MM.1S (cell line): ENCODE measurements at regions not wholly inside any gene's neighbourhood (a gene's known extent, or its start where the extent isn't known, plus 50 kb on each side); places are given as distances from the start of the nearest gene placed in this dataset.

Experiments used
- DNase-seq: peaks from one replicate; pipeline ENCODE4 v3.0.0-alpha.2; 2015
- H2AFZ ChIP-seq: fragments of 300-600 bp; sonication (generic); 2 replicates; pipeline ENCODE4 v1.6.0; 2016; ENCODE audit warnings: antibody characterized with exemption, low read length
- H3F3A ChIP-seq: fragments of 300-600 bp; sonication (generic); 2 replicates; pipeline ENCODE4 v1.6.1; 2016; ENCODE audit warnings: mild to moderate bottlenecking, antibody characterized with exemption, low read length, moderate library complexity, mixed read lengths; ENCODE audit not compliant: insufficient read depth
- H3K27ac ChIP-seq: fragments of 300-600 bp; sonication (generic); 2 replicates; pipeline ENCODE4 v1.5.1; 2016; ENCODE audit warnings: mild to moderate bottlenecking, low read length
- H3K27me3 ChIP-seq: fragments of 300-600 bp; sonication (generic); replicated peaks from 2 replicates; pipeline ENCODE4 v1.6.0; 2016; ENCODE audit warnings: low read length; ENCODE audit not compliant: insufficient read depth
- H3K36me3 ChIP-seq: fragments of 300-600 bp; sonication (generic); replicated peaks from 2 replicates; pipeline ENCODE4 v1.6.1; 2016; ENCODE audit warnings: mild to moderate bottlenecking, low read length, mixed read lengths; ENCODE audit not compliant: insufficient read depth
- H3K4me1 ChIP-seq: fragments of 300-600 bp; sonication (generic); 2 replicates; pipeline ENCODE4 v1.6.1; 2016; ENCODE audit warnings: low read length, mixed read lengths
- H3K4me2 ChIP-seq: fragments of 300-600 bp; sonication (generic); 2 replicates; pipeline ENCODE4 v1.6.0; 2016; ENCODE audit warnings: low read depth, low read length
- H3K4me3 ChIP-seq: fragments of 300-600 bp; sonication (generic); 2 replicates; pipeline ENCODE4 v1.5.1; 2016; ENCODE audit warnings: low read length, mixed read lengths
- H3K79me2 ChIP-seq: fragments of 300-600 bp; sonication (generic); 2 replicates; pipeline ENCODE4 v1.6.1; 2016; ENCODE audit warnings: mixed run types, low read length, mixed read lengths
- H3K9ac ChIP-seq: fragments of 300-600 bp; sonication (generic); 2 replicates; pipeline ENCODE4 v1.6.1; 2016; ENCODE audit warnings: low read length, mixed read lengths
- H3K9me2 ChIP-seq: fragments of 300-600 bp; sonication (generic); replicated peaks from 2 replicates; pipeline ENCODE4 v1.6.1; 2016; ENCODE audit warnings: mild to moderate bottlenecking, low read length, mixed read lengths; ENCODE audit not compliant: insufficient read depth
- H3K9me3 ChIP-seq: fragments of 300-600 bp; sonication (generic); replicated peaks from 2 replicates; pipeline ENCODE4 v1.6.1; 2016; ENCODE audit warnings: mild to moderate bottlenecking, low read length, mixed read lengths; ENCODE audit not compliant: insufficient read depth
- H4K20me1 ChIP-seq: fragments of 300-600 bp; sonication (generic); 2 replicates; pipeline ENCODE4 v1.6.1; 2016; ENCODE audit warnings: mild to moderate bottlenecking, low read length, moderate library complexity, mixed read lengths; ENCODE audit not compliant: insufficient read depth
- CTCF ChIP-seq: fragments of 300-600 bp; sonication (generic); IDR thresholded peaks from 2 replicates; pipeline ENCODE4 v1.5.1; 2016; ENCODE audit warnings: antibody characterized with exemption, low read length, mixed read lengths
- EZH2 ChIP-seq: fragments of 300-600 bp; sonication (generic); optimal IDR thresholded peaks from 2 replicates; pipeline ENCODE3; 2017; ENCODE audit warnings: low read depth, mild to moderate bottlenecking, antibody characterized with exemption, low read length, mixed read lengths
- EZH2phosphoT487 ChIP-seq: fragments of 300-600 bp; sonication (generic); IDR thresholded peaks from 2 replicates; pipeline ENCODE4 v1.6.1; 2018; ENCODE audit warnings: antibody characterized with exemption, low read length

GRCh38 chr4:55258152-55258865 lies 87.7 kb upstream of the SRD5A3 start:
- Histone ChIP-seq H3K9me3 (no peaks in the 10 kb centered on the region), H3K9me2 (no peaks in the 10 kb centered on the region), H3K4me3 (no peak overlapping the region), H3K4me2 (no peak overlapping the region), H2AFZ (no peak overlapping the region), H4K20me1 (no peaks in the 10 kb centered on the region), H3K27me3 (no peaks in the 10 kb centered on the region), H3K4me1 (no peaks in the 10 kb centered on the region), H3K36me3 (no peaks in the 10 kb centered on the region), H3K9ac (no peak overlapping the region), H3K79me2 (no peaks in the 10 kb centered on the region), H3F3A (no peaks in the 10 kb centered on the region), H3K27ac (no peak overlapping the region)
- TF ChIP-seq CTCF = no peak
- DNase-seq = no peak

GRCh38 chr4:55259294-55259693 lies 86.7 kb upstream of the SRD5A3 start:
- H3K4me2 ChIP-seq = no peak overlapping the region
- no peaks in the 10 kb centered on the region for H3K79me2 ChIP-seq
- H3K27me3 ChIP-seq = no peaks in the 10 kb centered on the region
- H3K4me3 ChIP-seq = no peak overlapping the region
- H3K36me3 ChIP-seq = no peaks in the 10 kb centered on the region
- H3K9ac ChIP-seq = no peak overlapping the region
- no peak overlapping the region for H3K27ac ChIP-seq
- H3F3A ChIP-seq = no peaks in the 10 kb centered on the region
- no peak for DNase-seq
- H2AFZ ChIP-seq = no peak overlapping the region
- TF ChIP-seq EZH2phosphoT487 (no peak), CTCF (no peak)
- H3K9me3 ChIP-seq = no peaks in the 10 kb centered on the region
- no peaks in the 10 kb centered on the region for H3K4me1 ChIP-seq
- H4K20me1 ChIP-seq = no peaks in the 10 kb centered on the region
- no peaks in the 10 kb centered on the region for H3K9me2 ChIP-seq

- Histone ChIP-seq H3K4me2 (no peak overlapping the region), H3K9me3 (no peaks in the 10 kb centered on the region), H3F3A (no peaks in the 10 kb centered on the region), H3K79me2 (no peaks in the 10 kb centered on the region), H3K27me3 (no peaks in the 10 kb centered on the region), H3K9me2 (no peaks in the 10 kb centered on the region), H4K20me1 (no peaks in the 10 kb centered on the region), H3K4me1 (no peaks in the 10 kb centered on the region), H2AFZ (no peak overlapping the region), H3K27ac (no peak overlapping the region), H3K36me3 (no peaks in the 10 kb centered on the region), H3K9ac (no peak overlapping the region), H3K4me3 (no peak overlapping the region)
- DNase-seq = no peak
- TF ChIP-seq EZH2 = no peak
- TF ChIP-seq CTCF = no peak
- TF ChIP-seq EZH2phosphoT487 = no peak
These were observed 76.6 kb upstream of the SRD5A3 start for GRCh38 chr4:55269470-55269869.
